OCI-LY7 (cell line): ENCODE measurements at regions not wholly inside any gene's neighbourhood (a gene's known extent, or its start where the extent isn't known, plus 50 kb on each side); places are given as distances from the start of the nearest gene placed in this dataset.

Source experiments
- BruUV-seq: library from RNA; stranded (reverse); fragments of 400-500 nt; replicated peaks from 2 replicates; lab custom pipeline; 2021; lab: Mats Ljungman, UMichigan
- CTCF ChIA-PET: fragments of 300-600 bp; sonication (Branson Sonifier 250); formaldehyde crosslinking; loops from one replicate; lab custom pipeline; 2022; ENCODE audit warnings: antibody characterized with exemption; ENCODE audit not compliant: unreplicated experiment; lab: Charles Lee
- POLR2A ChIA-PET: fragments of 300-600 bp; sonication (Branson Sonifier 250); formaldehyde crosslinking; loops from one replicate; lab custom pipeline; 2022; ENCODE audit warnings: antibody characterized with exemption; lab: Charles Lee
- DNase-seq: peaks from one replicate; pipeline ENCODE4 v3.0.0-alpha.2; 2015; ENCODE audit warnings: low spot score
- H2AFZ ChIP-seq: fragments of 200-600 bp; sonication (generic), shearing (Covaris generic); 2 replicates; pipeline ENCODE4 v1.6.1; 2014; ENCODE audit warnings: mild to moderate bottlenecking, antibody characterized with exemption, low read length, moderate library complexity
- H3K27ac ChIP-seq: fragments of 200-600 bp; sonication (generic); 2 replicates; pipeline ENCODE4 v1.5.1; 2014; ENCODE audit warnings: mixed run types, low read depth, mild to moderate bottlenecking, moderate library complexity, low read length, inconsistent platforms; ENCODE audit not compliant: poor library complexity, severe bottlenecking
- H3K36me3 ChIP-seq: fragments of 200-600 bp; sonication (generic); 2 replicates; pipeline ENCODE4 v1.6.1; 2014; ENCODE audit warnings: mild to moderate bottlenecking, antibody characterized with exemption, low read length, moderate library complexity, mixed read lengths; ENCODE audit not compliant: insufficient read depth
- H3K4me1 ChIP-seq: fragments of 200-600 bp; sonication (generic); 2 replicates; pipeline ENCODE4 v1.5.1; 2014; ENCODE audit warnings: mild to moderate bottlenecking, low read length; ENCODE audit not compliant: insufficient read depth, poor library complexity, severe bottlenecking
- H3K4me2 ChIP-seq: fragments of 200-600 bp; sonication (generic); 2 replicates; pipeline ENCODE4 v1.6.1; 2014; ENCODE audit warnings: mild to moderate bottlenecking, low read length
- H3K4me3 ChIP-seq: fragments of 200-600 bp; sonication (generic); 2 replicates; pipeline ENCODE4 v1.5.1; 2014; ENCODE audit warnings: mild to moderate bottlenecking, low read depth, low read length; ENCODE audit not compliant: poor library complexity, severe bottlenecking
- H3K79me2 ChIP-seq: fragments of 200-600 bp; sonication (generic); 2 replicates; pipeline ENCODE4 v1.6.1; 2016; ENCODE audit warnings: low read depth, mild to moderate bottlenecking, low read length, moderate library complexity, mixed read lengths; ENCODE audit not compliant: insufficient read depth
- H3K9me2 ChIP-seq: fragments of 200-600 bp; sonication (generic); 2 replicates; pipeline ENCODE4 v1.6.1; 2016; ENCODE audit warnings: mild to moderate bottlenecking, low read length, mixed read lengths; ENCODE audit not compliant: insufficient read depth
- H3K9me3 ChIP-seq: fragments of 200-600 bp; sonication (generic); 2 replicates; pipeline ENCODE4 v1.6.1; 2014; ENCODE audit warnings: mild to moderate bottlenecking, mixed run types, low read length, mixed read lengths
- H4K20me1 ChIP-seq: fragments of 200-600 bp; sonication (generic); 2 replicates; pipeline ENCODE4 v1.6.1; 2014; ENCODE audit warnings: mild to moderate bottlenecking, antibody characterized with exemption, low read length, moderate library complexity, mixed read lengths; ENCODE audit not compliant: insufficient read depth
- CTCF ChIP-seq: fragments of 200-600 bp; sonication (generic); conservative IDR thresholded peaks from 2 replicates; pipeline ENCODE4 v1.5.1; 2014; ENCODE audit warnings: mild to moderate bottlenecking, antibody characterized with exemption, low read length, moderate library complexity, mixed read lengths
- EZH2phosphoT487 ChIP-seq: fragments of 200-600 bp; sonication (generic); IDR thresholded peaks from 2 replicates; pipeline ENCODE4 v1.6.1; 2018; ENCODE audit warnings: low read depth, borderline replicate concordance, mild to moderate bottlenecking, mixed run types, antibody characterized with exemption, low read length, moderate library complexity, mixed read lengths
- intact Hi-C: fragments of 100-400 bp; cut with micrococcal nuclease; formaldehyde crosslinking; loops from one replicate; pipeline ENCODE4 v1.10.0; 2022; ENCODE audit not compliant: unreplicated experiment

DNA sequence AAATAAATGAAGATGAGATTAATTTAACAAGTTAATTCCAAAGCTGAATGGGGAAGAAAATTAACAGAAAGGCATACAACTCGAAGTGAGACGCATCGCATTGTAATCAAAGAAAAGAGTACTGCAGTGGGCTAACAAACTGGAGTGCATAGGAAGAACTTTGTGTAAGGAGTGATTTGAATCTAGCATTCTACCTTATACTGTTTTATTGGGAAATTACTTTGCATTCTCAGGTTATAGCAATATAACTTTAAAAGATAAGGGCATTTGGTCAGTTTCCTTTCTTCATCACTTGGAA lies 124.5 kb upstream of the TLE4 start:
- no peak overlapping the region for H3K4me3 ChIP-seq
- intact Hi-C loops = no loop called here
- H2AFZ ChIP-seq = no peak overlapping the region
- BruUV-seq = no TSS peak
- H3K9me3 ChIP-seq = no peaks in the 10 kb centered on the region
- ChIA-PET POLR2A (no interaction called here), CTCF (no interaction called here)
- H3K79me2 ChIP-seq = no peaks in the 10 kb centered on the region
- TF ChIP-seq CTCF = no peak
- TF ChIP-seq EZH2phosphoT487 = no peak
- no peak overlapping the region for H3K4me2 ChIP-seq
- no peaks in the 10 kb centered on the region for H4K20me1 ChIP-seq
- H3K27ac ChIP-seq = no peak overlapping the region
- no peaks in the 10 kb centered on the region for H3K9me2 ChIP-seq
- H3K4me1 ChIP-seq = no peaks in the 10 kb centered on the region
- DNase-seq = no peak
- H3K36me3 ChIP-seq = no peaks in the 10 kb centered on the region

DNA sequence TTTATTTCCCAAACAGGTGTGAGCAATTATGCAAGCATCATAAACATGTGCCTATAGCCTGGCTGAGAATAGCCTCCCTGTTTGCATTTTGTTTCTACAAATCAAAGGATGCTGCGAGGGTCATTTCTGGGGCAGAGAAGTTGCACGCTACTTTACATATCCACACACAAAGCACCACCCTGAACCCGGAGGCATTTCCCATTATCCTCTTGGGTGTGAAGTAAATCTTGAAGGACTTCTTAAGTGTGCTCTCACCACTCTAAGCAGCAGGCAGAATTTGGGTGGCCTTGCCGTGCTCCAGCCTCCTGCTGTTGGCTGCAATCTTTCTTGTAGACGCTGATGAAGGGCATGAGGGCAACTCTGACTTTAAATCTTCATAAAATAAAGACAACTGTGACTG lies 124.0 kb upstream of the TLE4 start:
- CTCF ChIA-PET = no interaction called here
- no TSS peak for BruUV-seq

GRCh38 chr9:79452265-79452664 lies 119.5 kb upstream of the TLE4 start:
- no peaks in the 10 kb centered on the region for H3K4me1 ChIP-seq
- H4K20me1 ChIP-seq = no peaks in the 10 kb centered on the region
- H3K4me2 ChIP-seq = no peak overlapping the region
- H3K9me3 ChIP-seq = no peaks in the 10 kb centered on the region
- no peak overlapping the region for H3K27ac ChIP-seq
- ChIA-PET POLR2A (interaction anchor here (0.7 kb wide), 1 partner anchor 658 kb away, joined by 3 read pairs; no protein-coding TSS in a partner anchor), CTCF (no interaction called here)
- H3K36me3 ChIP-seq = no peaks in the 10 kb centered on the region
- no peaks in the 10 kb centered on the region for H3K9me2 ChIP-seq
- H3K4me3 ChIP-seq = no peak overlapping the region
- H2AFZ ChIP-seq = no peak overlapping the region
- intact Hi-C loops = no loop called here
- no peak for DNase-seq
- TF ChIP-seq CTCF (no peak), EZH2phosphoT487 (no peak)
- no TSS peak for BruUV-seq
- no peaks in the 10 kb centered on the region for H3K79me2 ChIP-seq

More for the DNA sequence above, 124.0 kb upstream of the TLE4 start:
- H3K4me3 ChIP-seq = no peak overlapping the region
- no peaks in the 10 kb centered on the region for H3K79me2 ChIP-seq
- no peaks in the 10 kb centered on the region for H4K20me1 ChIP-seq
- no peaks in the 10 kb centered on the region for H3K4me1 ChIP-seq
- intact Hi-C loops = no loop called here
- no peak overlapping the region for H2AFZ ChIP-seq
- H3K9me2 ChIP-seq = no peaks in the 10 kb centered on the region
- no peaks in the 10 kb centered on the region for H3K9me3 ChIP-seq
- POLR2A ChIA-PET = no interaction called here
- DNase-seq = no peak
- no peak overlapping the region for H3K27ac ChIP-seq
- TF ChIP-seq CTCF = no peak
- no peaks in the 10 kb centered on the region for H3K36me3 ChIP-seq
- H3K4me2 ChIP-seq = no peak overlapping the region
